HG02642 (cell line): ENCODE measurements at regions not wholly inside any gene's neighbourhood (a gene's known extent, or its start where the extent isn't known, plus 50 kb on each side); places are given as distances from the start of the nearest gene placed in this dataset.
"Not testable (repeated sequence)": the region's sequence is repeated elsewhere in the genome, so short reads cannot be mapped to it uniquely, and the experiment has no call there.

Source experiments
- ATAC-seq: cut with Tn5 transposase; IDR thresholded peaks from one replicate; pipeline ENCODE4 v1.9.1; 2021; ENCODE audit warnings: mild to moderate bottlenecking; ENCODE audit not compliant: unreplicated experiment, poor library complexity

- no peak for ATAC-seq
These were observed 260.9 kb upstream of the SOX4 start for GRCh38 chr6:21332660-21333059.

- ATAC-seq = no peak
These were observed 259.8 kb upstream of the SOX4 start for GRCh38 chr6:21333715-21334114.

DNA sequence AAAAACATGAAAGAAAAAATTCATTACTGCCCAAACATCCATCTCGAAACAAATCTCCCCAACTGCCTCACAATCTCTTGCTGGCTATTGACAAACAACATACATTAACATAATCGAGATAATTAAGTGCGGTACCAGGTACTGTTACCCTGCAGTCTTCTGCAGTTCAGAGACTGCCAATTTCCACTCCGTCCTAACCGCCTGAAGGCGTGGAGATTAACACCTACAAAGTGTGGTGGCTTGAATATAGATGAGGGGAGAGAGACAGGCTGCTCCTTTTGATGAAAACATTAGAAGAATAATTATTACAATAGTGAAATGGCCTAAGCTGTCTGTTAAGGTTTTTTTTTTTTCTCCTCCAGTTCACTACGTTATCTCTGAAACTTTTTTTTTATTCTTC, 258.9 kb upstream of the SOX4 start:
- ATAC-seq = no peak

GRCh38 chr6:21335591-21335990, 258.0 kb upstream of the SOX4 start:
- ATAC-seq = no peak

- ATAC-seq = no peak
These were observed 256.3 kb upstream of the SOX4 start for GRCh38 chr6:21337263-21337662.

GRCh38 chr6:21340573-21340972, 253.0 kb upstream of the SOX4 start:
- no peak for ATAC-seq

- ATAC-seq = no peak
These were observed 251.6 kb upstream of the SOX4 start for GRCh38 chr6:21341910-21342309.

GRCh38 chr6:21342501-21342900, 251.1 kb upstream of the SOX4 start:
- no peak for ATAC-seq

- ATAC-seq = not testable (repeated sequence)
These were observed 247.8 kb upstream of the SOX4 start for GRCh38 chr6:21345704-21346103.

DNA sequence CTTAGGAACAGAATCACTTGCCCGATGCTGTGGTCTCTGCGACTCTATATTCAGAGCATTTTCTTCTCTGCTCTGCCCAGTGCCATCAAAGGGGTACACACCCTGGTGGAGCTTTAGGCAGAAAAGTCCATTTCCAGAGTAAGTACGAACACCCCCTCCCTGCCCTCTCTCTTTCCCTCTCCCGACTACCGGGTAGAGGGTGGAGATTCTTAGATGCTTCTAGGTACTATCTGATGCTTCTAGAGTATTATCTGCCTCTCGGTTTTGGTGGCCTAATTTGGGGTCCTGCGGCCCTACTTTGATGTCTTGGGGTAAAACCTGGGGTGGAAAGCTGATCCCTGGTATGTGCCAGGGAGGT, 245.4 kb upstream of the SOX4 start:
- no peak for ATAC-seq

GRCh38 chr6:21348504-21349195, 244.9 kb upstream of the SOX4 start:
- no peak for ATAC-seq

DNA sequence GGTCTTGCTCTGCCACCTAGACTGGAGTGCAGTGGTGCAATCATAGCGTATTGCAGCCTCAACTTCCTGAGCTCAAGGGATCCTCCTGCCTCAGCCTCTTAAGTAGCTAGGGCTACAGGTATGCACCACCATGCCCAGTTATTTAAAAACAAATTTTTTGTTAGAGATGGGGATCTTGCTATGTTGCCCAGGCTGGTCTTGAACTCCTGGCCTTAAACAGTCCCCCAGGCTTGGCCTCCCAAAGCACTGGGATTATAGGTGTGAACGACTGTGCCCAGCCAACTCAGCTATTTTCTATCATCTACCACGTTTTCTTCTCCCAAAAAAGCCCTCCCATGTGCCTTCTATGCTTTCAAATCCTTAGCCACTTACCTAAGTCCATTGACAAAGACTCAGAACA, 243.7 kb upstream of the SOX4 start:
- ATAC-seq = no peak

GRCh38 chr6:21350926-21351325, 242.6 kb upstream of the SOX4 start:
- no peak for ATAC-seq

- ATAC-seq = no peak
These were observed 241.4 kb upstream of the SOX4 start for GRCh38 chr6:21352131-21352530.

DNA sequence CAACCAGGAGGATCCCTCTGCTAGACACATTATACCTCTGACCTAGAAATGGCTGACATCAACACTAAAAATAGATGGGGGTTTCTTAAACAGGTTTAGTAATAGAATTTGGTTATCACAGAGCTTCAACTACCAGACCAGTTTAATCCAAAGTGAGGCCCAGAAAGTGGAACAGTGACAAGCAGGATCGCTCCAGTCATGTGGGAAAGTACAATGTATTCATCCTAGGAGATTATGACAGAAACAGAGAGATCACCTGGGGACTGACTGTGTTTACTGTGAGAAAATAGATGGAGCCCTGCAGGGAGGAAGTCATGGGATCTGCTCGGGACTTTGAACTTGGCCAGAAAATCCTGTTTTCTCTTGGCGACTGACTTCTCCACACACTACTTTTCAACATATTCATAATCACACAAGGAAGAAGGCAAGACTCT, 238.7 kb upstream of the SOX4 start:
- ATAC-seq = peak; percentile 44

DNA sequence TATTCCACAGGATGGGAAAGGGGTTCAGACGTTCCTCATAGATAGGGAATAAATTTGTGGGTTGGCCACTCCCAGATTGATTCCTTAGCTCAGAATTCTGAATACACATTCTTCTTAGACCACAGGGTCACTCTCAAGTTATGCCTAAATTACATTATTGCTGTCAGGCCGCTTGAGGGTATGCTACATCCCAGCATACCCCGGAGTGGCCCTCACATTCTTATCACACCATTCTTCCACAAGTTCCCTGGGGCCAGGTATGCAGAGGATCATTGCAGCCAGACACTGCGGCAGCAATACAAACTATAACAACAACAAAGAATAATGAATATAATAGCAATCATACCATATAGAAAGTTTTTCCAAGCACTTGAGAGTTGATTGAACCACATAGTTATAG, 237.9 kb upstream of the SOX4 start:
- ATAC-seq = no peak

- ATAC-seq = no peak
These were observed 236.3 kb upstream of the SOX4 start for GRCh38 chr6:21357262-21357661.

DNA sequence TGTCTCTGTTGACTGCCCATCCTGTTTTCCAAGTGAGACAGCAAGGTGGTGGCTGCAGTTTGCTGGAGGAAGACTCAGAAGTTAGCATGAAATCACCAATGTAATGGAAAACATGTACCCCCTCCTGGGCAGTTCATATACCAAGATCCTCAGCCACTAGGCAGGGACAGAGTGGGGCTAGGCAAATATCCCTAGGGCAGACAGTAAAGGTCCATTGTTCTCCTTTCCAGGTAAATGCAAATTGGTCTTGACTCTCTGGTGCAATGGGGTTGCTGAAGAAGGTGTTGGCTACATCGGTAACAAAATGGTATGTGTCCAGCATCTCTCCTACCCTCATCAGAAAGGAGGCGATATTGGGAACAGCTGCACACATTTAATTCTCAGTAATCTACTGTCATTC, 233.6 kb upstream of the SOX4 start:
- ATAC-seq = no peak

DNA sequence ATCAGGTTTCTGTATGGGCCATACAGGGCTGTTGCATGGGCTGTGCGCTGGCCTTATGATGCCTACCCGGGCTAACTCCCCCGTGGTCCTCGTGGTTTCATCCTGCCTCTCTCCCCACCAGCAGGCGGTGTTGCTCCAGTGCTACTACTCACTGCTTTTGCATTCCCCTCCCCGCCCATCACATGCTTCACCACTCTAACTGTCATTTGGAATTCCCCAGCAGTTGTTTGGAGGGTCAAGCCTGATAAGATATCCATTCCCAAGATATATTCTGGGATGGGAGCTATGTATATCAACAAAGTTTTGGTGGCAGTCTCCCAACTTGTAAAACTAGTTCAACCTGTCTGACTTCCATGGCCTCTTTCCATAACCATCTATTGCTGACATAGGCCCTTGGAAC, 233.2 kb upstream of the SOX4 start:
- ATAC-seq = no peak

GRCh38 chr6:21367148-21367547, 226.4 kb upstream of the SOX4 start:
- ATAC-seq = no peak

- no peak for ATAC-seq
These were observed 225.8 kb upstream of the SOX4 start for GRCh38 chr6:21367649-21368154.

- no peak for ATAC-seq
These were observed 222.5 kb upstream of the SOX4 start for GRCh38 chr6:21371061-21371460.
